Endothelial cell of hepatic sinusoid (primary cell): ENCODE measurements at regions not wholly inside any gene's neighbourhood (a gene's known extent, or its start where the extent isn't known, plus 50 kb on each side); places are given as distances from the start of the nearest gene placed in this dataset.

Experiments used
- in situ Hi-C: cut with HindIII; loops from 2 replicates; pipeline ENCODE4 v1.10.0; 2017; ENCODE audit warnings: low sequenced_read_pairs

GRCh38 chr18:6644836-6645627 lies 84.5 kb upstream of the ARHGAP28 start:
- in situ Hi-C loops: no loop called here

GRCh38 chr18:6646801-6647200 lies 82.7 kb upstream of the ARHGAP28 start:
- in situ Hi-C loops: no loop called here

- in situ Hi-C loops: no loop called here
Measured at GRCh38 chr18:6648581-6648980, 80.9 kb upstream of the ARHGAP28 start.

GRCh38 chr18:6649421-6650126 lies 79.9 kb upstream of the ARHGAP28 start:
- in situ Hi-C loops: no loop called here

- in situ Hi-C loops: no loop called here
Measured at GRCh38 chr18:6650127-6650507, 79.4 kb upstream of the ARHGAP28 start.

- in situ Hi-C loops: no loop called here
Measured at GRCh38 chr18:6650747-6651146, 78.8 kb upstream of the ARHGAP28 start.

GRCh38 chr18:6652098-6652497 lies 77.4 kb upstream of the ARHGAP28 start:
- in situ Hi-C loops: no loop called here

GRCh38 chr18:6653880-6654279 lies 75.6 kb upstream of the ARHGAP28 start:
- in situ Hi-C loops: no loop called here

GRCh38 chr18:6659963-6660725 lies 69.4 kb upstream of the ARHGAP28 start:
- in situ Hi-C loops: no loop called here

- in situ Hi-C loops: no loop called here
Measured at GRCh38 chr18:6661692-6662415, 67.7 kb upstream of the ARHGAP28 start.

- in situ Hi-C loops: no loop called here
Measured at GRCh38 chr18:6666012-6666685, 63.4 kb upstream of the ARHGAP28 start.

GRCh38 chr18:6668836-6669235 lies 60.7 kb upstream of the ARHGAP28 start:
- in situ Hi-C loops: no loop called here

- in situ Hi-C loops: no loop called here
Measured at GRCh38 chr18:6672821-6673308, 56.7 kb upstream of the ARHGAP28 start.

GRCh38 chr18:6677086-6677485 lies 52.4 kb upstream of the ARHGAP28 start:
- in situ Hi-C loops: no loop called here

- in situ Hi-C loops: no loop called here
Measured at GRCh38 chr18:6679201-6679600, 50.3 kb upstream of the ARHGAP28 start.
